ENCODE measurements at regions not wholly inside any gene's neighbourhood (a gene's known extent, or its start where the extent isn't known, plus 50 kb on each side); places are given as distances from the start of the nearest gene placed in this dataset.

DNA sequence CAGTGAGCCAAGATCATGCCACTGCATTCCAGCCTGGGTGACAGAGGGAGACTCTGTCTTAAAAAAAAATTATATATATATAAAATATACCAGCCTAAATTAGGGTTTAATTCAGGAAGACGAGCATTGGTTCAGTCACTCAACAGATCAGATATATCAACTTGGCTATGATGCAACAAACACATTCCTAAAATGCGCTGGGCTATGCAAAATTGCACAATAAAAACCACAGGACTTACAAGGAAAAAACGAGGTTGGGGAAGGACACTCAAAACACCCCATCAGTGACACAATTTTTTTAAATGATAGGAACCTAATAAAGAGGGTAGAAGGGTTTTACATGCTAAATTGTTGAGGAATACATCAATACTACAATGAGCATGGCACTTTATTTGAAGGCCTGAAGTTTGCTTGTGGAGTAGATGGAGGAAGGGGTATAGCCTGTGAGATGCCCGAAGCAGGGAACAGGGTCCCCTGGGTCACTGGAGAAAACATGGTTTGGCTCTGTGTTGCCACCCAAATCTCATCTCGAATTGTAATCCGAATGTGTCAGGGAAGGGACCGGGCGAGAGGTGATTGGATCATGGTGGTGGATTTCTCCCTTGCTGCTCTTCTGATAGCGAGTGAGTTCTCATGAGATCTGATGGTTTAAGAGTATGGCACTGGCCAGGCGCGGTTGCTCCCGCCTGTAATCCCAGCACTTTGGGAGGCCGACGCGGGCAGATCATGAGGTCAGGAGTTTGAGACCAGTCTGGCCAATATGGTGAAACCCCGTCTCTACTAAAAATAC, 71.2 kb downstream of the TNFAIP2 start:
- H3K27ac ChIP-seq (ENCODE audit: low read length): no peak overlapping the region
- H3K9me2 ChIP-seq (replicated peaks; ENCODE audit: low read length): no peaks in the 10 kb centered on the region
- H4K20me1 ChIP-seq (ENCODE audit: low read length): no peaks in the 10 kb centered on the region
- no TSS peak for BruUV-seq (replicated peaks)
- TF ChIP-seq EZH2 (IDR thresholded peaks at IDR 0.05; ENCODE audit: low read length, unreplicated experiment): no peak
- no peak for TF ChIP-seq EZH2phosphoT487 (IDR thresholded peaks at IDR 0.05; ENCODE audit: borderline replicate concordance, low read length)
- TF ChIP-seq, protein P1, sequence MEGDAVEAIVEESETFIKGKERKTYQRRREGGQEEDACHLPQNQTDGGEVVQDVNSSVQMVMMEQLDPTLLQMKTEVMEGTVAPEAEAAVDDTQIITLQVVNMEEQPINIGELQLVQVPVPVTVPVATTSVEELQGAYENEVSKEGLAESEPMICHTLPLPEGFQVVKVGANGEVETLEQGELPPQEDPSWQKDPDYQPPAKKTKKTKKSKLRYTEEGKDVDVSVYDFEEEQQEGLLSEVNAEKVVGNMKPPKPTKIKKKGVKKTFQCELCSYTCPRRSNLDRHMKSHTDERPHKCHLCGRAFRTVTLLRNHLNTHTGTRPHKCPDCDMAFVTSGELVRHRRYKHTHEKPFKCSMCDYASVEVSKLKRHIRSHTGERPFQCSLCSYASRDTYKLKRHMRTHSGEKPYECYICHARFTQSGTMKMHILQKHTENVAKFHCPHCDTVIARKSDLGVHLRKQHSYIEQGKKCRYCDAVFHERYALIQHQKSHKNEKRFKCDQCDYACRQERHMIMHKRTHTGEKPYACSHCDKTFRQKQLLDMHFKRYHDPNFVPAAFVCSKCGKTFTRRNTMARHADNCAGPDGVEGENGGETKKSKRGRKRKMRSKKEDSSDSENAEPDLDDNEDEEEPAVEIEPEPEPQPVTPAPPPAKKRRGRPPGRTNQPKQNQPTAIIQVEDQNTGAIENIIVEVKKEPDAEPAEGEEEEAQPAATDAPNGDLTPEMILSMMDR (conservative IDR thresholded peaks at IDR 0.05; ENCODE audit: low read depth, low read length): no peak
- no peak overlapping the region for H2AFZ ChIP-seq (ENCODE audit: low read length)
- no peaks in the 10 kb centered on the region for H3K79me2 ChIP-seq (ENCODE audit: low read length)
- H3K36me3 ChIP-seq (ENCODE audit: low read depth, low read length): no peaks in the 10 kb centered on the region
- DNase-seq (peak; percentile 61), ATAC-seq (no peak)
- no peak overlapping the region for H3K9ac ChIP-seq (ENCODE audit: low read length)
- no peaks in the 10 kb centered on the region for H3K9me3 ChIP-seq (ENCODE audit: low read length)
- peaks cover 10% of the 10 kb centered on the region; the same call in 1 of the 2 replicates for H3K4me1 ChIP-seq (ENCODE audit: insufficient read depth, low read length)
- intact Hi-C loops (cut with micrococcal nuclease): no loop called here
- H3K27me3 ChIP-seq (ENCODE audit: low read length): no peaks in the 10 kb centered on the region
- POLR2A ChIA-PET (ENCODE audit: unreplicated experiment): no interaction called here
- no peak overlapping the region for H3K4me2 ChIP-seq (ENCODE audit: low read length)
- CTCF ChIA-PET: no interaction called here
- H3F3A ChIP-seq (ENCODE audit: low read length, unreplicated experiment): no peaks in the 10 kb centered on the region
- no peak overlapping the region for H3K4me3 ChIP-seq (ENCODE audit: low read length)

DNA sequence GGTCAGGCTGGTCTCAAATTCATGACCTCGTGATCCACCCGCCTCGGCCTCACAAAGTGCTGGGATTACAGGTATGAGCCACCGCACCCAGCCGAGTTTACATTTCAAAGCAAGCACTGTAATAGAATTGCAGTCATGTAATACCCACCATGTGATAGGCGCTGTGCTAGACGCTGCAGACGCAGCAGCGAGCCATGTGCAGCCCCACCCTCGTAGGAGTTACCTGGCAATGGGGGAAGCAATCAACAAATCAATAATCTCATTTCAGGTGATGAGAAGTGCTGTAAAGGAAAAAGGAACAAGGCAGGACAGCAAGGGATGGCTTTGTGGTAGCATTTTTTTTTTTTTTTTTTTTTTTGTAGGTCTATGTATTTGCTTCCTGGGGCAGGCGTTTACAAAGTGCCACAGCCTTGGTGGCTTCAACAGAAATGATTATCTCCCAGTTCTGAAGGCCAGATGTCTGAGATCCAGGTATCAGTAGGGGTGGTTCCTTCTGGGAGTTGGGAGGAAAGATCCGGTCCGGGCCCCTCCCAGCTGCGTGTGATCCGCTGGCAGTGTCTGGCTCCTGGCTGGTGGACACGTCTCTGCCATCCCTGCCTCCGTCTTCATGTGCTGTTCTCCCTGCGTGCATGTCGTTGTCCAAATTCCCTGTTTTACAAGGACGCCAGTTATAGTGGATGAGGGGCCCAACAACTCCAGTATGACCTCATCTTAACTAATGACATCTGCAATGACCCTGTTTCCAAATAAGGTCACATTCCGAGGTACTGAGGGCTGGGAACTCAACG, 72.8 kb downstream of the TNFAIP2 start:
- no peaks in the 10 kb centered on the region for H3K9me2 ChIP-seq (replicated peaks; ENCODE audit: low read length)
- no peak for ATAC-seq

More for the DNA sequence above, 72.8 kb downstream of the TNFAIP2 start:
- Histone ChIP-seq H3K27ac (ENCODE audit: low read length) (no peak overlapping the region), H3K4me3 (ENCODE audit: low read length) (no peak overlapping the region), H4K20me1 (ENCODE audit: low read length) (no peaks in the 10 kb centered on the region), H3K36me3 (ENCODE audit: low read depth, low read length) (no peaks in the 10 kb centered on the region), H3K9ac (ENCODE audit: low read length) (no peak overlapping the region), H3K9me3 (ENCODE audit: low read length) (no peaks in the 10 kb centered on the region), H3K79me2 (ENCODE audit: low read length) (no peaks in the 10 kb centered on the region), H3K4me2 (ENCODE audit: low read length) (no peak overlapping the region), H2AFZ (ENCODE audit: low read length) (no peak overlapping the region), H3F3A (ENCODE audit: low read length, unreplicated experiment) (no peaks in the 10 kb centered on the region), H3K4me1 (ENCODE audit: insufficient read depth, low read length) (peaks cover 10% of the 10 kb centered on the region; the same call in 1 of the 2 replicates), H3K27me3 (ENCODE audit: low read length) (no peaks in the 10 kb centered on the region)
- TF ChIP-seq EZH2phosphoT487 (IDR thresholded peaks at IDR 0.05; ENCODE audit: borderline replicate concordance, low read length): no peak
- TF ChIP-seq, protein P1 (conservative IDR thresholded peaks at IDR 0.05; ENCODE audit: low read depth, low read length): no peak
- TF ChIP-seq EZH2 (IDR thresholded peaks at IDR 0.05; ENCODE audit: low read length, unreplicated experiment): no peak
- DNase-seq: no peak
- intact Hi-C loops (cut with micrococcal nuclease): no loop called here
- BruUV-seq (replicated peaks): no TSS peak
- ChIA-PET CTCF (no interaction called here), POLR2A (ENCODE audit: unreplicated experiment) (no interaction called here)

All from PC-3 (cell line).